Left renal pelvis (tissue), 4 donors: ENCODE measurements at regions not wholly inside any gene's neighbourhood (a gene's known extent, or its start where the extent isn't known, plus 50 kb on each side); places are given as distances from the start of the nearest gene placed in this dataset.

ENCODE experiments used
- DNase-seq, 4 donors: peaks; one replicate each; pipeline ENCODE4 v3.0.0-alpha.2; 2013; ENCODE audit warnings: low read depth in 4 of 4, low spot score in 3 of 4

- no peak for DNase-seq
Observed at GRCh38 chrY:19365321-19365720, 379.2 kb downstream of the KDM5D start.

- no peak for DNase-seq
Observed at GRCh38 chrY:19357249-19357648, 387.3 kb downstream of the KDM5D start.

- DNase-seq = no peak
Observed at GRCh38 chrY:19356735-19357134, 387.8 kb downstream of the KDM5D start.

- no peak for DNase-seq
Observed at GRCh38 chrY:19354857-19355173, 389.7 kb downstream of the KDM5D start.

GRCh38 chrY:19354061-19354856 lies 390.3 kb downstream of the KDM5D start:
- DNase-seq = no peak

GRCh38 chrY:19351616-19352015 lies 392.9 kb downstream of the KDM5D start:
- DNase-seq = no peak

GRCh38 chrY:19321701-19322100 lies 422.8 kb downstream of the KDM5D start:
- no peak for DNase-seq

- DNase-seq = no peak
Observed at GRCh38 chrY:19319135-19319534, 425.4 kb downstream of the KDM5D start.

- no peak for DNase-seq
Observed at GRCh38 chrY:19317271-19317987, 427.1 kb downstream of the KDM5D start.

- no peak for DNase-seq
Observed at GRCh38 chrY:19307627-19308026, 436.9 kb downstream of the KDM5D start.

- DNase-seq = no peak
Observed at GRCh38 chrY:19303136-19303535, 441.4 kb downstream of the KDM5D start.

GRCh38 chrY:19290925-19291324 lies 453.6 kb downstream of the KDM5D start:
- DNase-seq = no peak

GRCh38 chrY:19274076-19274475 lies 470.4 kb downstream of the KDM5D start:
- no peak for DNase-seq

GRCh38 chrY:19268331-19268730 lies 476.2 kb downstream of the KDM5D start:
- no peak for DNase-seq

GRCh38 chrY:19265404-19265803 lies 479.1 kb downstream of the KDM5D start:
- no peak for DNase-seq

GRCh38 chrY:19262310-19262709 lies 482.2 kb downstream of the KDM5D start:
- DNase-seq = no peak

GRCh38 chrY:19232276-19232994 lies 458.9 kb upstream of the HSFY2 start:
- DNase-seq = no peak

- no peak for DNase-seq
Observed at GRCh38 chrY:19220784-19221183, 447.2 kb upstream of the HSFY2 start.

- DNase-seq = no peak
Observed at GRCh38 chrY:19208915-19209314, 435.4 kb upstream of the HSFY2 start.

- DNase-seq = no peak
Observed at GRCh38 chrY:19207048-19207447, 433.5 kb upstream of the HSFY2 start.

GRCh38 chrY:19180824-19181223 lies 407.3 kb upstream of the HSFY2 start:
- DNase-seq = no peak

GRCh38 chrY:19168202-19168565 lies 394.6 kb upstream of the HSFY2 start:
- DNase-seq = no peak
